Hippocampal formation (tissue), 2 donors: ENCODE measurements at regions not wholly inside any gene's neighbourhood (a gene's known extent, or its start where the extent isn't known, plus 50 kb on each side); places are given as distances from the start of the nearest gene placed in this dataset.
"Not testable (repeated sequence)": the region's sequence is repeated elsewhere in the genome, so short reads cannot be mapped to it uniquely, and the experiment has no call there.

Source experiments
- DNase-seq, 2 donors: peaks; one replicate each; lab custom pipeline; 2025; lab: John Stamatoyannopoulos, UW

DNA sequence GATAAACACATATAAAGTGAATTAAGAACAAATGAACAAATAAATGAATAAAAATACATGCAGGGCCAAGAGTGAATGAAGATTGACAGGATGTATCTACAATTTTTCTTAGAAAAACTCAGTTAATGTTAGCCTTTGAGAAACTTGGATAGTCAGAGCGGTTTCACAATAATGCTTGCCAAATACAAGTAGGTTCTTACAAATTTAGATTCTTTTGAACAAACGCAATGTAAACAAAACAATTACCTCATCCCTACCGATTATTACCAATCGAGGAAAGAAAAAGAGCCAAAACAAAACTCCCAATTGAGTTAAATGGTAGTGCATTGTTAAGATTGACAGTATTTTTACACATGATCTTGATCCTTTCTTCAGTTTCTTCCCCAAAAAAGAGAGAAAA is 176.9 kb upstream of the DEPDC1 start:
- no peak for DNase-seq

- DNase-seq: no peak
Measured at GRCh38 chr1:68675336-68675735, 178.5 kb upstream of the DEPDC1 start.

- DNase-seq: no peak
Measured at GRCh38 chr1:68677684-68678351, 180.9 kb upstream of the DEPDC1 start.

DNA sequence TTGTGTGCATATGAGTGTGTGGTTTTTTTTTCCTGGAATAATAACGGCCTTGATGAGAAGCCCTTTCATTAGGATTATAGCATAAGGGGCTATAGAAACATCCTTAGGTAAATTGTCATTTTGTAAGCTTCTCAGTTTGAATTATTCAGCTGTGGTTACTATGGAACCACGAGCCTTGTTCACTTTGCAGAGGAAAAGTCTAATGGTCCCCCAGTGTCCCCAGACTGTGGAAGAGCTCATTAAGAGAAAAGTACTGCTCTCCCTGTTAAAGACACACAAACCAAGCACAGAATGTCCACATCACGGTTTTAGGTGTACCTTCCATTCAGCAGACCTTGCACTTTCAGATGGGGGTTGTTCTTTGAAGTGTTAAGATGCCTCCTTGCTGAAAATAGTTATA is 199.3 kb upstream of the DEPDC1 start:
- DNase-seq: no peak

DNA sequence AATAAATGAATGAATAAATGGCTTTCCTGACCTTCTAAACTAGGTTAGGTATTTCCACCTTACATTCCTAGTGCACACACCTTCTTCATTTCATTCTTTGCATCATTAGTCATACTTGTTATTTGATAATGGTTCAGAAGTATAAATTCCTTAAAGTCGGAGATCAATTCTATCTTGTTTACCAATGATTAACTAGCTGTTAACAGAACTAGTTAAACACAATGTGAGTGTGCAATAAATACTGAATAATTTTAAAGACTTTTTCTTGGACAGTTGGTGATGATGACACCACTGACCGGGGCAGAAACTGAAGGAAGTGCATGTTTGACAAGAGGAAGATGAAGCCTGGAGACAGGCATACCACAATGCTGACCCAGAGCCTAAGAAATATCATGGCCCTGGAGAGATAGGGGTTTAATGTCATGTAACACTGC is 207.1 kb upstream of the DEPDC1 start:
- DNase-seq: no peak

DNA sequence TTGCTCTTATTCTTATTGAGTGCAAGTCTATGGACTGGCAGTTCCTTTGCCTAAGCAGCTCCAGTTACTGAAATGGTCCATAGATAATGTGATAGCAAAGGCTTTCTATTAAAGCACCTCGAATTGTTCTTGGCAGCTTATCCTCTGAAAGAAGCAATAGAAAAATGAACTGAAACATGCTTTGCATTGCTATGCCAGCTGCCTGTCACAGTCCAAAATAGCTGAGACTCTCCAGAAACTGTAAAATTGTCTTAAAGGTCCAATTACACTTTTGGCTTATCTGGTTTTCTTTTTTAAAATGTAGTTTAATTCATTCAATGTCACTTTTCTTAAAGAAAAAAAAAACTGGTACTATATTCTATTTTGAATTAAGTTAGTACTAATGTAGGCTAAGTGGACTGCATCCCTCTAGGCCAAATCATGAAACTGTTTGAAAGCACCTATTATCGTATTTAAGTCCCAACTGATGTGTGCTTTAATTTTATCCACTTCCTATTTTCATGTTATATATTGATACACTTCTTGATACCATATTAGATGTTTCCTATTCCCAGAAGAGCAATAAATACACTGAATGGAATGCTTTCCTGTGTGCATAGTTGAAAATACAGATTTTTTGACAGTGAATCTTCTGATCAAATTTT is 208.0 kb upstream of the DEPDC1 start:
- no peak for DNase-seq

DNA sequence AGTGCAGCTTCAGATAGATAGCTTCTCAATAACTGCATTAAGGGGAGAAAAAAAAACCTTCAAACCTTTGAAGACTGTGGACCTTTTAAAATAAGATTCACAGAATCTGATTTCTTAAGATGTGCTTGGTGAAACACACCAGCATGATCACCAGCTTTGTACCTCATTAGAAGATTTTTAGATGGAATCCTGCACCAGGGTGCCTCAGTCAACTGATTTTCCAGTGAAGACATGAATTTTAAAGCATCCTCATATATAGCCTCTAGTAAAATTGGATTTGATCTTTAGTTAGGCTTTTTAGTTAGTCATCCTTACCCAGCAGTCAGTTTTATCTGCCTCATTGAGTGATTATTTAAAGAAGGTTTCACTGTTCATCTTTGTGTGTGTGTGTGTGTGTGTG is 208.6 kb upstream of the DEPDC1 start:
- no peak for DNase-seq

DNA sequence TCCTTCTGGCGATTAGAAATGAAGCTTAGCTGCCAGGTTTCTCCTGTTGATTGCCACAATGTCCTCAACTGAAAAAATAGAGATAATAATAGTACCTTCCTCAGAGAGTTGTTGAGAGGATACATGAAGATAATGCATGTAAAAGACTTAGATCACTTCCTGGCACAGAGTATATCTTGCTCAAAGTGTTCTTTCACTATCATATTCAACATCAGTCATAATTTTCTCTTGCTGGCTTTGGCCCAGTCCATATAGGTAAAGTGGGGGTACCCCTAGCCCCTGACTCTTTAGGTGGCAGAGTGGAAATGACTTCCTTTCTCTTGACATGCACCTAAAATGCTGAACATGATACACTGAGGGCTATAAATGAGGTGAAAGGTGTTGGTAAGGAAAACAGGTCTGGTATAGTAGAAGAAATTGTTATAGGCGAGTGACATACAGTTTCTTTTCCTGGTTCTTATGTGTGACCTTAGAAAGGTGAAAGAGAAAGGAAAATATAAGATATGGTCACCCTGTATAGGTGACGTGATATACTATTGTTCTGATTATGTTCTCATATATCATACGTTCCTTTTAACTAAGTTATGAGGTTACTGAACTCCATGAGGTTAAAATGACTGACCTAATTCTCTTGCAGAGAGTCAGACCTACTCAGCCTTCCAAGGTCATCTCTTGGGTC is 209.9 kb upstream of the DEPDC1 start:
- no peak for DNase-seq

DNA sequence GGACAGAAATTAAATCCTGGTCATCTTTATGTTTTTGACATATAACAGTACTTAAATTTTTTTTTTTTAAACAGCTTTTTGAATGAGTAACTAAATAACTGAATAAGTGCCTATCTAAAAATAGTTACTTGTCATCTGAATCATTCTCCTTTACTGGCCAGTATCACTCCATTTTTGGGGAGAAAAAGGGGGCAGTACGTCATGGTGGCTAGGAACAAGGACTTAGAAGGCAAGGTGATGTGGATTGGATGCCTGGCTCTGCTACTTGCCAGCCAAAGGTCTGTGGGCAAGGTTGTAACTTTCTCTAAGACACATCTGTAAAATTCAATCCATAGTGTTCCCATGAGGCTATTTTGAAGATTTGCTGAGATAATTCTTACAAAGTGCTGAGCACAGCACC is 220.4 kb upstream of the DEPDC1 start:
- DNase-seq: no peak

DNA sequence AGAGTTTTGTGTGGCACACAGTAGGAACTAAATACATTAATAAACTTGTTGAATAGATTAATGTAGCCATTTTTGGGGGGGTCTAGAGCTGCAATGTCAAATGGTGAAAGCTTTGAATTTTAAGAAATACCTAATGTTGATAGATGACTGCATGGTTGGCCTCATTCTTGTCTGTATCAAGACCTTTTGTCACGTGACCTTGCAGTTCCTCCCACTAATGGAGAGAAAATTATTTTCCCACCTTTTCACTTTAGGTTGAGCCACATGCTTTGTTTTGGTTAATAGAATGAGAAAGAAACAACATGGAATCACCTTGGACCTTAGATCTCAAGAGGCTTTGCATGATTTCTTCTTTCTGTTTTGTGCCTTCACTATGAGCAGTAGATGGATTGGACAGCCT is 223.6 kb upstream of the DEPDC1 start:
- no peak for DNase-seq

- DNase-seq: no peak
Measured at GRCh38 chr1:68723791-68724190, 226.9 kb upstream of the DEPDC1 start.

DNA sequence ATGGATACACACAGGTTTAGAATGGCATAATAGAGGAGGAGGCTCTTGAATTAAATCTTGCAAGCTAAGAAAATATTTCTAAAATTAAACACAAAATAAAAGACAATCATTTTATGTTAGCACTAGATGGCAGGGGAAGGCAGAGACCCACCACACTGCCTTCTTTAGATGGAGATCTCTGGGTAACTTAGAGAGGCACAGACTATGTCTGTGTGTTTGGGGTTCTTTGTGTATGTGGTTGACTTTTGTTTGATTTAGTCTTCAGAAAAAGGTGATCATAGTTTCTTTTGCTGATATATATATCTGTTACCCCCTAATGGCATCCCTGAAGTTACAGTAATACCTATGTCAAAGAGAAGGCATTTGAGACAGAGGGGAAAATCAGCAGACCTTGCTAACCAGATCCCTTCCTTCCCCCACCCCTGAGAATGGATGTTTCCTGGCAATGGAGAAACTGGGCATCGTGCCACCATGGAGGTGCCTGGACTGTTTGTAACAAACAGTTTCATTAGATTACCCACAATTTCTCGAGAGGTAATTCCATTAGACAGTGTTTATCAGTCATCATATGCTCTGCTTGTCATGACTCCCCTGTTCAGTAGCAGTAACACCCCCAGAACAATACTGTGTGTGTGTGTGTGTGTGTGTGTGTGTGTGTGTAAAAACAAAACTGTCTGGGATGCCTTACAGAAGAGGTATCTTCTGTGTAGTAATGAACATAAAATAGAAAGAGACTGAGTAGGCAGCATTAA is 228.3 kb upstream of the DEPDC1 start:
- DNase-seq: no peak

- not testable (repeated sequence) for DNase-seq
Measured at GRCh38 chr1:68739486-68739885, 242.6 kb upstream of the DEPDC1 start.

DNA sequence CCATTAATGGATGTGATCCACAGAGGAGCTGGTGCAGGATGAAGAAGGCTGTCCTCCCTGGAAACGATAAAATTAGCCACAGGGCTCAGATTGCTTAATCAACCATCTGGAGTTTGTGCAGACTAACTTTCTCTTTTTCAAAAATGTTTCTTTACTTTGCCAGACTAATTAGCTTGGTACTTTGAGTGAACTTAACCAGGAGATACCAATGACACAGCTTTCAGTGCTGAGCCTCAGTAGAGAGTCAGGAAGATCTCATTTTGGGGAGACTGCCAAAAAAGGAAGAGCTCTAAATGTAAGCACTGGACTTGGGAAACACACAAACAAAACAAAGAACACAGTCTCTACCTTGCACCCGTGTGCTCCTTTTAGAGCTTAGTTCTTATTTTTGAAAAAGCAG is 248.1 kb upstream of the DEPDC1 start:
- DNase-seq: peak in 1 of 2 donors; percentile 13

DNA sequence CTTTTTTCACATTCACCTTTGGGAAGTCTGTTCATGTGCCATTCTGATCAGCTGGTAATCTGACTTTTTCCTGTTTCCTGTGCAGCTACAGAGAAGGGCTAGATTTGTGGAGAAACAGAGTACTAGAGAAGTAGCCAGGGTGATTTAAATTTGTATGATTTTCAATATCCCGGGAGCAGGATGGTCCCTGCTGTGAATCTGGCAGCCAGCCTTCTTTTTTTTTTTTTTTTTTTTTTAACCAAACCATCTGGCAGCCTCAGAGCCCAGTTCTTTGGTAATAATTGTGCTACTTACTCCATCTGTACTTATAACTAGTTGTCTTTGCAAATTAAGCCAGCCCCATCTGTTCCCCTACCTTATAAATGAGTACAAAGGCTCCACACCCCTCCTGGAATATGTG is 248.6 kb upstream of the DEPDC1 start:
- DNase-seq: peak in 1 of 2 donors; percentile 12

- DNase-seq: no peak
Measured at GRCh38 chr1:68746378-68746777, 249.5 kb upstream of the DEPDC1 start.

DNA sequence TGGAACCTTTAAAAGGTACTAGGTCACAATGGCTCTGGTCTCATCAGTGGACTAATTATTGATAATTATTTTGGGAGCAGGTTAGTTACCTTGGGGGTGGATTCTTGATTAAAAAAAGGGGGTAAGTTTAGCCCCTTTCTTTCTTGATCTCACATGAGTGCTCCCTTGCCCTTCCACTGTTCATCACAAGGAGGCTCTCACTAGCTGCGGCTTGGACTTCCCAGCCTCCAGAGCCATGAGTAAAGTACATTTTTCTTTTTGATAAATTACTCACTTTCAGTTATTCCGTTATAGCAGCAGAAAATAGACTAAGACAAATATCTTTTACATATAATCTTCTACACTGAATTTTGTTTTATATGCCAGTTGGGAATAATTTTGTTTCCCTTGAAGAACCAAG is 254.8 kb upstream of the DEPDC1 start:
- DNase-seq: no peak

DNA sequence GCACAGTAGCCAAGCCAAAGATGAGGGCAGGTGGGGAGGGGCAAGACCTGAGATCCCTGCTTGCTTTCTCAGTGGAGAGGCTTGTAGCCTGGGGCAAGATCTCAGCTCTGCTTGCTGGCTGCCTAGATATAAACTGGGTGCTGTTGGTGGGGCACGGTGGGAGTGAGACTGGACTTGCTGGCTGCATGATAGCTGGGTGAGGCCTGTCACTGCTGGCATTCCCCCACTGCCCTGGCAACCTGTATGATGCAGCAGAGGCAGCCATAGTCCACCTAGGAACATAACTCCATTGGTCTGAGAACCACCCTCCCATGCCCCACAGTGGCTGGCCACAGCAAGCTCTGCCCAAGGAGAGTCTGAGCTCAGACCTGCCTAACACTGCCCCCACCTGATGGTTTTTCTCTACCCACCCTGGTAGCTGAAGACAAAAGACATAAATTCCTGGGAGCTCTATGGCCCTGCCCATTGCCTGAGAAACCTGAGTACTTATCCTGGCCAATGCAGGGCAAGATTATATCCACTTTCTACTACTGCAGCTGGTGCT is 261.9 kb upstream of the DEPDC1 start:
- no peak for DNase-seq

GRCh38 chr1:68767941-68768340 is 271.1 kb upstream of the DEPDC1 start:
- DNase-seq: no peak

- DNase-seq: no peak
Measured at GRCh38 chr1:68770817-68771216, 273.9 kb upstream of the DEPDC1 start.

GRCh38 chr1:68777851-68778250 is 281.0 kb upstream of the DEPDC1 start:
- DNase-seq: no peak

DNA sequence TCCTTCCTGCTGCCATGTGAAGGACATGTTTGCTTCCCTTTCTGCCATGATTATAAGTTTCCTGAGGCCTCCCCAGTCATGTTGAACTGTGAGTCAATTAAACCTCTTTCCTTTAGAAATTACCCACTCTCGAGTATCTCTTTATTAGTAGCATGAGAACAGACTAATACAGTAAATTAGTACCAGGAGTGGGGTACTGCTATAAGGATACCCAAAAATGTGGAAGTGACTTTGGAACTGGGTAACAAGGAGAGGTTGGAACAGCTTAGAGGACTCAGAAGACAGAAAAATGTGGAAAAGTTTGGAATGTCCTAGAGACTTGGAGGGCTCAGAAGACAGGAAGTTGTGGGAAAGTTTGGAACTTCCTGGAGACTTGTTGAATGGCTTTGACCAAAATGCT is 283.0 kb upstream of the DEPDC1 start:
- not testable (repeated sequence) for DNase-seq
